Right atrium auricular region (tissue), 2 donors: ENCODE measurements at regions not wholly inside any gene's neighbourhood (a gene's known extent, or its start where the extent isn't known, plus 50 kb on each side); places are given as distances from the start of the nearest gene placed in this dataset.

ENCODE experiments used
- DNase-seq: peaks from one replicate; pipeline ENCODE4 v3.0.0-alpha.2; 2019; ENCODE audit warnings: low spot score
- H3K27ac ChIP-seq, 2 donors: fragments of 200-600 bp; sonication (generic); 1 replicate in 1 of 2; 2 replicates in 1 of 2; pipeline ENCODE4 v1.5.1; 2016 to 2019
- H3K27me3 ChIP-seq, 2 donors: fragments of 200-600 bp; sonication (generic); one replicate each; pipeline versions ENCODE4 v1.5.1 to v1.6.0; 2017 to 2019
- H3K36me3 ChIP-seq: fragments of 200-600 bp; sonication (generic); one replicate; pipeline ENCODE4 v1.5.1; 2016
- H3K4me1 ChIP-seq, 2 donors: fragments of 200-600 bp; sonication (generic); one replicate each; pipeline versions ENCODE4 v1.5.1 to v1.6.0; 2017 to 2019
- H3K4me3 ChIP-seq, 2 donors: fragments of 200-600 bp; sonication (generic); 1 replicate in 1 of 2; 2 replicates in 1 of 2; pipeline ENCODE4 v1.5.1; 2017 to 2019; ENCODE audit warnings: mild to moderate bottlenecking in 1 of 2, moderate library complexity in 1 of 2
- H3K9me3 ChIP-seq, 2 donors: fragments of 200-600 bp; sonication (generic); one replicate each; pipeline ENCODE4 v1.5.1; 2019
- TF ChIP-seq, protein P1 (sequence below), 2 donors: fragments of 200-600 bp; sonication (generic); IDR thresholded peaks; one replicate each; pipeline ENCODE4 v1.5.1; 2019; ENCODE audit warnings: antibody characterized with exemption in 2 of 2

DNA sequence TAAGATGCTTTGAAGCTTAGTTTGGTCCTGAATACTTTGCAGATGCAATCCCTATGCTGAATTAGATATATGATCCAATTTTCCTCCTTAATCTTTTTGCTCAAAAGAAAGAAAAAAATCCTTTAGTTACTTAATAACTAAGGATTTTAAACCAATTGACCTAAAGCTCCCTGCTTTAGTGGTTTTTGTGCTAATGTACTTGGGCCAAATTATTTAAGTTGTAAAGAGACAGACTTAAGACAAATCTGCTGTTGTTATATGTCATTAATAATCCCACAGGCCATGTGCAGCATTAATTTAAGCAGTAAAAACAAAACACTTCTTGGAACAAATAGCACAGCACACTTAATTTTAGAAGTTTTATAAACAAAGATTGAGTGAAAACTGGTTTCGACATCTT lies 776.1 kb upstream of the SEMA6D start:
- Histone ChIP-seq H3K4me1 (no peaks in the 10 kb centered on the region), H3K4me3 (no peak overlapping the region), H3K9me3 (no peaks in the 10 kb centered on the region), H3K27ac (no peak overlapping the region), H3K36me3 (no peaks in the 10 kb centered on the region), H3K27me3 (no peaks in the 10 kb centered on the region)
- TF ChIP-seq, protein P1, sequence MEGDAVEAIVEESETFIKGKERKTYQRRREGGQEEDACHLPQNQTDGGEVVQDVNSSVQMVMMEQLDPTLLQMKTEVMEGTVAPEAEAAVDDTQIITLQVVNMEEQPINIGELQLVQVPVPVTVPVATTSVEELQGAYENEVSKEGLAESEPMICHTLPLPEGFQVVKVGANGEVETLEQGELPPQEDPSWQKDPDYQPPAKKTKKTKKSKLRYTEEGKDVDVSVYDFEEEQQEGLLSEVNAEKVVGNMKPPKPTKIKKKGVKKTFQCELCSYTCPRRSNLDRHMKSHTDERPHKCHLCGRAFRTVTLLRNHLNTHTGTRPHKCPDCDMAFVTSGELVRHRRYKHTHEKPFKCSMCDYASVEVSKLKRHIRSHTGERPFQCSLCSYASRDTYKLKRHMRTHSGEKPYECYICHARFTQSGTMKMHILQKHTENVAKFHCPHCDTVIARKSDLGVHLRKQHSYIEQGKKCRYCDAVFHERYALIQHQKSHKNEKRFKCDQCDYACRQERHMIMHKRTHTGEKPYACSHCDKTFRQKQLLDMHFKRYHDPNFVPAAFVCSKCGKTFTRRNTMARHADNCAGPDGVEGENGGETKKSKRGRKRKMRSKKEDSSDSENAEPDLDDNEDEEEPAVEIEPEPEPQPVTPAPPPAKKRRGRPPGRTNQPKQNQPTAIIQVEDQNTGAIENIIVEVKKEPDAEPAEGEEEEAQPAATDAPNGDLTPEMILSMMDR (IDR thresholded peaks at IDR 0.05), result no peak
- DNase-seq, result no peak

DNA sequence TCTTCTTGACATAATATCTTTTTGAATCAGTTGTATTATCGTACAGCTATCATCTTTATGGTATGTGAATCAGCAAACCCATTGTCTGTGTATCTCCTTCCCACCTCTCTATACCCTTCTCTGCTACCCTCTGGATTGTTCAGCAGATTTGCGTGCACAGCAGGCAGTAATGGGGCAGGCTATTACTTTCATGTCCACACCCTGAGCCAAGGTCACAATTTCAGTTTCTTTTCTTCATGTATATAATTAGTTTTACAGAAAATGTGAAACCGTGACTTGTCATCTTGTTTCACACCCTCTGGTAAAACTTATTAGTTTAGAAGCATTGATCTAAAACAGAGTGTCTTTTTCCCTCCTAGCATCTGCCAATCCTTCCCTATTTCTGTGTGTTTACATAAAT lies 770.4 kb upstream of the SEMA6D start:
- Histone ChIP-seq H3K27ac (no peak overlapping the region), H3K4me1 (no peaks in the 10 kb centered on the region), H3K27me3 (no peaks in the 10 kb centered on the region), H3K4me3 (no peak overlapping the region), H3K9me3 (no peaks in the 10 kb centered on the region), H3K36me3 (no peaks in the 10 kb centered on the region)
- TF ChIP-seq, protein P1 (IDR thresholded peaks at IDR 0.05), result no peak
- DNase-seq, result no peak

DNA sequence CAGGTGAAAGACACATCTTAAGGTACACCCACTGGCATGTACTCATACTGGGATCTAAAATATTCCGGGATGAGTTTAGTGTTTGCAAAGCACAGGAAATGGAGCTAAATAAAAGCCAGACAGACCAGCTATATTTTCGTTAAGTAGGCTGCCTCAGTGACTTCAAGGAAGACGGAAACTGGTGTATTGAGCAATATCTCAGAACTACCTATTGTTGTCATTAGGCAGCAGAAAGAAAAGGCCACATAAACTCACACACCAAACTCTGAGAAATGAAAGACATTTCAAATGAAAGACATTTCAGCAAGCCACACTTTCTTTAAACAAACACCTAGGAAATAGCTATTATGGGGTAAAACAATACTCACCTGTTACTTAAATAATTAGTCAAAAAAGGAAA lies 761.7 kb upstream of the SEMA6D start:
- H3K27me3 ChIP-seq, result no peaks in the 10 kb centered on the region
- DNase-seq, result no peak
- H3K4me1 ChIP-seq, result no peaks in the 10 kb centered on the region
- H3K36me3 ChIP-seq, result no peaks in the 10 kb centered on the region
- no peak overlapping the region for H3K4me3 ChIP-seq
- no peaks in the 10 kb centered on the region for H3K9me3 ChIP-seq
- no peak overlapping the region for H3K27ac ChIP-seq
- TF ChIP-seq, protein P1 (IDR thresholded peaks at IDR 0.05), result no peak

DNA sequence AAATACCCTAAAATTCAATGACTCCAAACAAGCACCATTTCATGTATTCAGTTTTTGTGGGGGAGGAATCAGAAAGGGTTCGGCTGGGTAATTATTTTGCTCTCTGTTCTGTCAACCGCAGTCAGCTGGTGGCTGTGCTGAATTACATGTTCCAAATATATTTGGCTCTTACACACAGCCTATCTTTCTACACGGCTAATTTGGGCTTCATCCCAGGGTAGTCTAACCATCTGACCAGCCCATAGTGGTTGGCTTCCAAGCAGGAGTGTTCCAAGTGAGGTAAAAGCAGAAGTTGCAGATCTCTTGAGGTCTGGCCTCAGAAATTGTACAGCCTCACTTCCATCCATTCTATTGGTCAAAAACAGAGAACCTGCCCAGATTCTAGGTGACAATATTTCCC lies 760.8 kb upstream of the SEMA6D start:
- Histone ChIP-seq H3K27me3 (no peaks in the 10 kb centered on the region), H3K27ac (no peak overlapping the region), H3K4me3 (no peak overlapping the region), H3K9me3 (no peaks in the 10 kb centered on the region), H3K4me1 (no peaks in the 10 kb centered on the region), H3K36me3 (no peaks in the 10 kb centered on the region)
- no peak for DNase-seq
- TF ChIP-seq, protein P1 (IDR thresholded peaks at IDR 0.05), result no peak

DNA sequence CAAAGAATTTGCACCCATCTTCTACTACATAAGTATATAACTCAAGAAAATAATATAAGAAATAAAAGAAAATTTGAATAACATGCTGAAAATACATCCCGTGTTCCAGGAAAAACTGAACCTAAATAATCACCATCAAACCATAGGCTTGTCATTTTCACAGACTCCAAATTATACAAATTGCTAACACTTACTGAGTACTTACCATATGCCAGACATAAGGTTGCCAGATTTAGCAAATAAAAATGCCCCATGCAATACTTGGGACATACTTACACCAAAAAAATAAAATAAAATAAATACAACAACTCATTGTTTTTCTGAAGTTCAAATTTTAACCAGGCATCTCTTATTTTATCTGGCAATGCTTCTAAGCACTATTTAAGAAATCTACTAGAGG lies 760.4 kb upstream of the SEMA6D start:
- H3K27ac ChIP-seq, result no peak overlapping the region
- H3K9me3 ChIP-seq, result no peaks in the 10 kb centered on the region
- H3K4me3 ChIP-seq, result no peak overlapping the region
- TF ChIP-seq, protein P1 (IDR thresholded peaks at IDR 0.05), result no peak
- no peaks in the 10 kb centered on the region for H3K36me3 ChIP-seq
- DNase-seq, result no peak
- no peaks in the 10 kb centered on the region for H3K4me1 ChIP-seq
- no peaks in the 10 kb centered on the region for H3K27me3 ChIP-seq

DNA sequence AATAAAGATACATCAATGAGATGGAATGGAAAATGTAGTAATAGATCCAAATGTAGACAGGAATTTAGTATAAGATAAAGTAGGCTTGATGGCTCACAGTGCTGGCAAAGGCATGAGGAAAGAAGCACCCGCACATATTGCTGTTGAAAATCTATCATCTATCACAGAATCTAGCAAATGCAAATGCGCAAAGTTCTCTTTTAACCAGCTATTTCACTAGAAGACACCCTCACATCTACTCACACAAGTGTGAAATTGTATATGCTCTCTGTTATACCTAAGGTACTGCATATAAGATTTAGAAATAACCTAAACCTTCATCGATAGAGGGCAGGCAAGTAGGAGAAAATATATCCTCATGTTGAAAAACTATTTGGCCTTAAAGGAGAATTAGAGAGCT lies 756.7 kb upstream of the SEMA6D start:
- H3K9me3 ChIP-seq, result no peaks in the 10 kb centered on the region
- no peak overlapping the region for H3K27ac ChIP-seq
- TF ChIP-seq, protein P1 (IDR thresholded peaks at IDR 0.05), result no peak
- H3K4me1 ChIP-seq, result no peaks in the 10 kb centered on the region
- H3K27me3 ChIP-seq, result no peaks in the 10 kb centered on the region
- no peaks in the 10 kb centered on the region for H3K36me3 ChIP-seq
- no peak for DNase-seq
- H3K4me3 ChIP-seq, result no peak overlapping the region
